Right lobe of liver (tissue), 6 donors: ENCODE measurements at regions not wholly inside any gene's neighbourhood (a gene's known extent, or its start where the extent isn't known, plus 50 kb on each side); places are given as distances from the start of the nearest gene placed in this dataset.

Source experiments
- ATAC-seq, 4 donors: fragments of 200-7000 bp; cut with Tn5 transposase; one replicate each; pipeline ENCODE4 v1.9.1; 2020; ENCODE audit warnings: mild to moderate bottlenecking in 4 of 4, moderate library complexity in 4 of 4
- DNase-seq, 3 donors: peaks; one replicate each; pipeline ENCODE4 v3.0.0-alpha.2; 2020
- H3K27ac ChIP-seq, 3 donors: fragments of 200-600 bp; one replicate each; pipeline ENCODE4 v1.8.0; 2022
- H3K27me3 ChIP-seq, 2 donors: fragments of 200-600 bp; one replicate each; pipeline ENCODE4 v1.8.0; 2022
- H3K36me3 ChIP-seq, 4 donors: fragments of 200-600 bp; sonication (generic) in 1 of 4; one replicate each; pipeline versions ENCODE4 v1.5.1 to v1.8.0; 2017 to 2022; ENCODE audit warnings: control low read depth in 1 of 4
- H3K4me1 ChIP-seq, 4 donors: fragments of 200-600 bp; sonication (generic) in 1 of 4; one replicate each; pipeline versions ENCODE4 v1.5.1 to v1.8.0; 2017 to 2022; ENCODE audit warnings: control low read depth in 1 of 4
- H3K4me3 ChIP-seq, 3 donors: fragments of 200-600 bp; one replicate each; pipeline ENCODE4 v1.8.0; 2022
- H3K9me3 ChIP-seq, 4 donors: fragments of 200-600 bp; sonication (generic) in 1 of 4; one replicate each; pipeline versions ENCODE4 v1.5.1 to v1.8.0; 2017 to 2022; ENCODE audit warnings: control low read depth in 1 of 4
- POLR2A ChIP-seq: fragments of 450-650 bp; IDR thresholded peaks from one replicate; pipeline ENCODE4 v1.6.1; 2017; ENCODE audit warnings: antibody characterized with exemption, mild to moderate bottlenecking
- WGBS: methylation state at CpG from one replicate; pipeline ENCODE4 v1.1.6; 2018; ENCODE audit warnings: low coverage, low lambda C conversion rate; ENCODE audit not compliant: insufficient coverage; ENCODE audit errors: missing lambda C conversion rate; 5-methylcytosine and 5-hydroxymethylcytosine counted together
- intact Hi-C, 2 donors: fragments of 100-400 bp; cut with DNase I; formaldehyde crosslinking; loops; one replicate each; pipeline versions ENCODE4 v1.11.2 to v1.14.1; 2022
- TF ChIP-seq, protein P1 (sequence below), 4 donors: fragments of 200-600 bp in 3 of 4; fragments of 450-650 bp in 1 of 4; IDR thresholded peaks; one replicate each; pipeline versions ENCODE4 v1.5.1 to v1.8.0; 2016 to 2022; ENCODE audit warnings: antibody characterized with exemption in 4 of 4, mild to moderate bottlenecking in 2 of 4
- donor health status: DM: no; HTN: yes; CAD: no.
- donor health status: DM: no; HTN: no; CAD: no.
- donor health status: DM: no; HTN: no; CAD: no.
- donor health status: DM: no; HTN: yes; CAD: no.
- donor health status: DM: no; HTN: yes; CAD: no.

DNA sequence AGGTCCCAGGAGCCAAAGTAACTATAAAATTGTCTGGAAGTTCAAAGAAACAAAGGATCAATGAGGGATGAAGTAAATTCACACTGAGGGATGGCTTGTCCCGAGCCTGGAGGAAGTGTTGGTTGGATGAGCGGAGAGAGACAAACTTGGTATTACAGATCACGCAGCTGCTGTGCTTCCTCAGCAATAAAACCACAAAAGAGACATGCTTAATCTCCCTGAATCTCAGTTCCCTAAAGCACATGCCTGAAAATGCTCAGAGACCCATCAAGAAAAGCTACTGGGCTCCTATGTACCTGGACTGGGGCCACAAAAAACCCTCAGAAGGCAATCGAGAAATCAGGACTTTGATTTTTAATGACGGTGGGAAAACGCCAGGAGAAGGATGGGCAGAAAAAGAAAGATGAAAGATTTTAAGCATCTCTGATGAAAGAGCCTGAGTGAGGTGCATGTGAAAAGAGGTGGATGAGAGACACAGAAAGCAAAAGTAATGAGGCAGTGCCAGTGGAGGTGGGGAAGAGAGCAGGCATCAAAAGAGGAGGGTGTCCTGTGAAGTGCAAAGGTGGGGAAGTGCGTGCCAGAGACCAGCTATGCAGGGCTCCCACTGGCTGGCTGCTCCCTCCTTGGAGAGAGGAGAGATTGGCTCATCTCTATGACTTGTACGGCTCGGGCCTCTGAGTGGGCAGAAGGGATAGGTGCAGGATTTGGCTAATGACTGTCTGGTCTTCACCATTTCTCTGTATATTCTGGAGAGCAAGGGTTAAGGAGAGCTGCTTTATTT, 143.7 kb downstream of the ABCC12 start:
- DNase-seq, result no peak
- intact Hi-C loops, result no loop called here
- 55% methylated on average over 6 of the region's 9 CpGs for WGBS
- Histone ChIP-seq H3K36me3 (no peaks in the 10 kb centered on the region), H3K4me3 (no peak overlapping the region), H3K4me1 (no peaks in the 10 kb centered on the region), H3K27ac (no peak overlapping the region), H3K27me3 (no peaks in the 10 kb centered on the region), H3K9me3 (no peaks in the 10 kb centered on the region)
- TF ChIP-seq, protein P1, sequence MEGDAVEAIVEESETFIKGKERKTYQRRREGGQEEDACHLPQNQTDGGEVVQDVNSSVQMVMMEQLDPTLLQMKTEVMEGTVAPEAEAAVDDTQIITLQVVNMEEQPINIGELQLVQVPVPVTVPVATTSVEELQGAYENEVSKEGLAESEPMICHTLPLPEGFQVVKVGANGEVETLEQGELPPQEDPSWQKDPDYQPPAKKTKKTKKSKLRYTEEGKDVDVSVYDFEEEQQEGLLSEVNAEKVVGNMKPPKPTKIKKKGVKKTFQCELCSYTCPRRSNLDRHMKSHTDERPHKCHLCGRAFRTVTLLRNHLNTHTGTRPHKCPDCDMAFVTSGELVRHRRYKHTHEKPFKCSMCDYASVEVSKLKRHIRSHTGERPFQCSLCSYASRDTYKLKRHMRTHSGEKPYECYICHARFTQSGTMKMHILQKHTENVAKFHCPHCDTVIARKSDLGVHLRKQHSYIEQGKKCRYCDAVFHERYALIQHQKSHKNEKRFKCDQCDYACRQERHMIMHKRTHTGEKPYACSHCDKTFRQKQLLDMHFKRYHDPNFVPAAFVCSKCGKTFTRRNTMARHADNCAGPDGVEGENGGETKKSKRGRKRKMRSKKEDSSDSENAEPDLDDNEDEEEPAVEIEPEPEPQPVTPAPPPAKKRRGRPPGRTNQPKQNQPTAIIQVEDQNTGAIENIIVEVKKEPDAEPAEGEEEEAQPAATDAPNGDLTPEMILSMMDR (IDR thresholded peaks at IDR 0.05), result no peak
- no peak for TF ChIP-seq POLR2A
- no peak for ATAC-seq

DNA sequence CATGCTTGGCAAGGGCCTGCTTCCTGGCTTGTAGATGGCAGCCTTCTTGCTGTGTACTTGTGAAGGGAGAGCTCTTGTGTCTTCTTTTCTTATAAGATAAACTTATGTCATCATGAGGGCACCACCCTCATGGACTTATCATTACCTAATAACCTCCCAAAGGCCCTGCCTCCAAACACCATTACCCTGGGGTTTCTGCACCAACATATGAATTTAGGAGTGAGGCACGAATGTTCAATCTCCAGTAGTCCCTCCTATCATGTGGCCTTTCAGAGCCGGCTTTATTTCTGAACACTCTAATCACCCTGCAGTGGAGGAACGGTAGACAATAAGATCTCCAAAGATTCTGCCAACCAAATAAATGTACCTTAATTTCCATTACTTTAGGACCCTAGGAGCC, 144.3 kb downstream of the ABCC12 start:
- Histone ChIP-seq H3K27ac (no peak overlapping the region), H3K4me3 (no peak overlapping the region), H3K9me3 (no peaks in the 10 kb centered on the region), H3K36me3 (no peaks in the 10 kb centered on the region), H3K27me3 (no peaks in the 10 kb centered on the region), H3K4me1 (no peaks in the 10 kb centered on the region)
- DNase-seq (no peak), ATAC-seq (no peak)
- intact Hi-C loops, result no loop called here
- 70% methylated on average over 3 of the region's 3 CpGs for WGBS
- TF ChIP-seq POLR2A, result no peak
- TF ChIP-seq, protein P1 (IDR thresholded peaks at IDR 0.05), result no peak

DNA sequence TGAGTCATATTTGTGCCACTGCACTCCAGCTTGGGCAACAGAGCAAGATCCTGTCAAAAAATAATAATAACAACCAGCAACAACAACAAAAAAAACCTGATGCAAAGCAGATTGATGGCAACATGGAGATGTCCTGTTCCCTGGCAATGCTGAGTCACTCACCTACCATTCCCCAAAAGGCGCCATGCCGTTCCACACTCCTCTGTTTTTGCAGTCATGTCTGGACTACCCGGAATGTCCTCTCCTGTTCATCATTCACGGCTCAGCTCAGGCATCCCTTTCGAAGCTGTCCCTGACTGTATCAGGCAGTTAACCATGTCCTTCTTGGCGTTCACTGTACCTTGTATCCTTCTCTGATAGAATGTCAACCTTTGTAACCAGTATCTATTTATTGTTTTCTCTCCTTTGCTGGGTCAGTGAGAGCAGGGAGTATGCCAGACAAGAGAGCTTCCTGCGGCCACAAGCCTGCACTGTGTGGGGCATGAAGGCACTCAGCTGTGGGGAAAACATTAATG, 147.7 kb downstream of the ABCC12 start:
- DNase-seq (no peak), ATAC-seq (no peak)
- intact Hi-C loops, result no loop called here
- Histone ChIP-seq H3K27ac (no peak overlapping the region), H3K36me3 (no peaks in the 10 kb centered on the region), H3K27me3 (no peaks in the 10 kb centered on the region), H3K9me3 (no peaks in the 10 kb centered on the region), H3K4me1 (no peaks in the 10 kb centered on the region), H3K4me3 (no peak overlapping the region)
- no peak for TF ChIP-seq POLR2A
- TF ChIP-seq, protein P1 (IDR thresholded peaks at IDR 0.05), result no peak
- 43% methylated on average over 5 of the region's 7 CpGs for WGBS

- no peaks in the 10 kb centered on the region for H3K36me3 ChIP-seq
- intact Hi-C loops, result no loop called here
- no peak for ATAC-seq
- H3K9me3 ChIP-seq, result no peaks in the 10 kb centered on the region
- no peak overlapping the region for H3K4me3 ChIP-seq
- no peak for DNase-seq
- WGBS, result 57% methylated on average over 3 of the region's 3 CpGs
- no peaks in the 10 kb centered on the region for H3K4me1 ChIP-seq
- H3K27me3 ChIP-seq, result no peaks in the 10 kb centered on the region
- TF ChIP-seq POLR2A, result no peak
- TF ChIP-seq, protein P1 (IDR thresholded peaks at IDR 0.05), result no peak
- no peak overlapping the region for H3K27ac ChIP-seq
Measured at GRCh38 chr16:48004141-48004695, 151.6 kb downstream of the ABCC12 start.
